ENCODE measurements at regions not wholly inside any gene's neighbourhood (a gene's known extent, or its start where the extent isn't known, plus 50 kb on each side); places are given as distances from the start of the nearest gene placed in this dataset.
"Not testable (repeated sequence)": the region's sequence is repeated elsewhere in the genome, so short reads cannot be mapped to it uniquely, and the experiment has no call there.

GRCh38 chr18:78501251-78501650, 478.4 kb upstream of the SALL3 start:
- no peak for DNase-seq (ENCODE audit: low read depth)

GRCh38 chr18:78503129-78503528, 476.5 kb upstream of the SALL3 start:
- DNase-seq (ENCODE audit: low read depth) = no peak

- peak; percentile 42 for DNase-seq (ENCODE audit: low read depth)
Measured at GRCh38 chr18:78505851-78506461, 473.7 kb upstream of the SALL3 start.

DNA sequence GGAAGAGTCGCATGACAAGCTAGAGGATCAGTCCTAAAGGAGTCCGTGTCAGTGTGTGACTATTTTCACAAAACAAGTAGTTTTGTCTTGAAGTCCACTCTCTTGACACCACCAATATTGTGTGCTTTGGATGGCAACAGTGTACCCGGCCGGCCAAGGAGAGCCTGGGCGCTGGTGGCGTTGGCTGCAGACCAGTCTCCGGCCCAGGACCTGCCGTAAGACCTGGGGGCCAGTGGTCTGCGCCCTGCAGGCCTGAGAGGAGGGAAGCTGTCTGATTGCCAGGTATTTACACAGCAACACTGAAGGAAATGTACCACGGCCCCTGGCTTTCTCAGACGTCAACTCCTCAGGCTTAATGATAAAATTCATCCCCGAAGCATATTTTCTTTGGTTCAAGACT, 472.4 kb upstream of the SALL3 start:
- no peak for DNase-seq (ENCODE audit: low read depth)

DNA sequence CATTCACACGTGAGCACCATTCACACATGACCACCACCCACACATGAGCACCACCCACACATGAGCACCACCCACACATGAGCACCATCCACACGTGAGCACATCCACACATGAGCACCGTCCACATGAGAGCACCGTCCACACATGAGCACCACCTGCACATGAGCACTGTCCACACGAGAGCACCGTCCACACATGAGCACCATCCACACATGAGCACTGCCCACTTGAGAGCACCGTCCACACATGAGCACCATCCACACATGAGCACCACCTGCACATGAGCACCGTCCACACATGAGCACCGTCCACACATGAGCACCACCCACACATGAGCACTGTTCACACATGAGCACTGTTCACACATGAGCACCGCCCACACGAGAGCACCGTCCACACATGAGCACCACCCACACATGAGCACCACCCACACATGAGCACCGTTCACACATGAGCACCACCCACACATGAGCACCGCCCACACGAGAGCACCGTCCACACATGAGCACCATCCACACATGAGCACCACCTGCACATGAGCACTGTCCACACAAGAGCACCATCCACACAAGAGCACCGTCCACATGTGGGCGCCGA, 471.3 kb upstream of the SALL3 start:
- not testable (repeated sequence) for DNase-seq (ENCODE audit: low read depth)

- DNase-seq (ENCODE audit: low read depth) = no peak
Measured at GRCh38 chr18:78510091-78510490, 469.5 kb upstream of the SALL3 start.

DNA sequence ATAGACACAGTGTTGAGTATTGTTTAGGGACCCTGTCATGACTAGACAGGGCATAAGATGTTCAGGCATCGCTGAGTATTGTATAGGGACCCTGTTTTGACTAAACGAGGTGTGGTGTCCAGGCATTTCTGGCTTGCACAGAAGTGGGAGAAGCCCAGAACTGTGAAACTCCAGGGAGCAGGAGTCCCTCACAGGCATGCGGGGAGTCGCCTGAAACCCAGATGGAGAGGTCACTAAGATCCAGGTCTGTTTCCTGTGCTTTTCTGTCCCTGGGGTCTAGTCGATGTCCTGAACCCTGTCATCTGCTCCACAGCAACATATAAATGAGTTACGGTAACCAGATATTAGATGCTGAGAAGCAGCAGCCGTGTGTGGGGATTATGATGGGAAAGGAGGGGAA, 469.0 kb upstream of the SALL3 start:
- DNase-seq (ENCODE audit: low read depth) = no peak

DNA sequence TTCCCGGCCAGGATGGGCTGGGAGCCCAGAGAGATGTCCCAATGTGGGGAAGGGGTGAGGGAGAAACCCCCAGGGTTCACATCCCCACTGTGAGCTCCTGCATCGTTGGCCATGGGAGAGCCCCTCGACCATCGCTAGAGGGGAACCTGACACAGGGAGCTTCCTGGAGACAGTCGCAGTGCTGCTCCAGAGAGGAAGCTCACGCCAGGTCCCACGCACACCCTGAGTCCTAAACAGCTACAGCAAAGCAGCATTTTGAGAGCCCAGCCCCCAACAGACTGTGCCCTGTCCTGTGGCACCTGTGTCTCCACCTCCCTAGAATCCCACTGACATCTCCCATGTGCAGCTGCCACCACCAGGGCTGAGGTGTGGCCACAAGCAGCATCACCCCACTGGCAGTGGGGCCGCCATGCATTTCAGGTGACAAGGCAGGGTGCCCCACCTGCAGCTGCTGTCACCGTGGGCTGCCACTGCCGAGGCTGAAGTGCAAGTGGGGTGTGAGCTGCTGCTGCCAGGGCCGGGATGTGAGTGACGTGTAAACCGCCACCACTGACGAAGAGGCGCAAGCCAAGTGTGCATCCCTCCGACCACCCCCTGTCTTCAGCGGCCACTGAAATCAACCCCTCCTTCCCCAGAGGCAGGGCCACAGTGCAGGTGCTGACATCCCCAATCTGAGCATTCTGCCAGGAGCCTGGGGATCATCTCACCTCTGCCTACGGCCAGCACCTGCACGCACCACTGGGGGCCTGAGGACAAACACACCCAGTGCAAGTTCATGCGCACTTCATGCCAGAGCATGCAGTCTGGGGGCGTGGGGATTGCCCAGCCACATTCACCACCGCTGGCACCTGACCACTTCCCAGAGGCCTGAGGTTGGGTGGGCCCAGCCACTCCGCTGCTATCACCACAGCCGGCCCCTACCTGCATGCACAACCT, 467.7 kb upstream of the SALL3 start:
- no peak for DNase-seq (ENCODE audit: low read depth)

GRCh38 chr18:78514910-78515670, 464.5 kb upstream of the SALL3 start:
- DNase-seq (ENCODE audit: low read depth) = no peak

DNA sequence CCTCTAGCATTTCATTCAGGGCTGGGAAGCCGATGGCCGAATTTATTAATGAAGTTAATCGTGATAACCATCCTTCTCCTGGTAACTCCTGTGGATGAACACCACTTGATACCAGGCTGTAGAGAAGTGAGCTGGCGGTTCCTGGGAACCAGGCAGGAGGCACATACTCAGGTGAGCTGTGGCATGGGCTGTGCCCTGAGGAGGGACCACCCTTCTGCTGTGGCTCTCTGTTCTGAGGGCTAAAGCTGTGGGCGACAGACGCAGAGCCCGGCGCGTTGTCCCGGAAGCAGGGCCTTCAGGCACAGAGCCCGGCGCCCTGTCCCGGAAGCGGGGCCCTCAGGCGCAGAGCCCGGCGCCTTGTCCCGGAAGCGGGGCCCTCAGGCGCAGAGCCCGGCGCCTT, 462.3 kb upstream of the SALL3 start:
- DNase-seq (ENCODE audit: low read depth) = no peak

- no peak for DNase-seq (ENCODE audit: low read depth)
Measured at GRCh38 chr18:78517973-78518372, 461.6 kb upstream of the SALL3 start.

DNA sequence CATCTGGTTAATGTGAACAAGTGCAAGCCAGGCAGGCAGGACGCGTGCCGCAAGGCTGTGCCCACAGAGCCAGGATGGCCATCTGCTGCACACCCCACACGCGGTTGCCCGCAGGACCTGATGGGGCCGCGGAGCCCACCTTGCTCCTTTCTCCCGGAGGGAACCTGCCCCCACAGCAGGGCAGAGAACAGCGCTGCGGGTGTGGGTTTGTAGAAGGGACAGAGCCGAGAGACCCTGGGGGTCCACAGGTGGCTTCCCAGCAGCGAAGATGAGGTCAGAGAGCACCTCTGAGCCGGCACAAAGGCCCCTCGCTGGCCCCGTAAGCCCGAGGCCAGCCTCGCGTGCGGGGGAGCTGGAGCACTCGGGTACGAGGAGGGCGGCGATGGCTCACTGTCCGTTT, 460.8 kb upstream of the SALL3 start:
- DNase-seq (ENCODE audit: low read depth) = no peak

DNA sequence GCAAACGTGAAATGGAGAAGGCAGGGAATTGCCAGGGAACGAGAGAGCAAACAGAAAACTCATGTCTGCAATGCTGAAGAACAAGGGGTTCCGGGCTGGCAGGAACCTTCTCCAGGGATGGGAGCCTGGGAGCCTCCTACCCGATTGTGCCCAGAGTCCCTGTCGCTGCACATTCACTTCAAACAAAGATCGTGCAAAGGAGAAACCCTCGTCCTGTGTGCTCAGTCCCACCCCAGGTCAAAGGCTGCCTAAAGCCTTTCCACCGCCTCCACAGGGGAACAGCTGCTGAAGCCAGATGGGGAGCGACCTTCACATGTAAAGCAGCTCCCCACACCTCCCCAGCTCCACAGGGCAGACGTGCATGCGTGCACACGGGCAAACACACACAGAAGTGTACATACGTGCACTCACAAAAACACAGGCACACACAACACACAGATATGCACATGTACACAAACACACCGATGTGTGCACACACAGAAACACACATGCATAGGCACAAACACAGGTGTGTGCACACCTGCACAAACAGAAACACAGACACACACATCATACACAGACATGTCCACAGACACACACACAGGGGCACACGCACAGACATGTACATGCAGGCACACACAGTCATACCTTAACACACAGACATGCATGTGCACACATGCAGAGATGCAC, 460.1 kb upstream of the SALL3 start:
- DNase-seq (ENCODE audit: low read depth) = no peak

DNA sequence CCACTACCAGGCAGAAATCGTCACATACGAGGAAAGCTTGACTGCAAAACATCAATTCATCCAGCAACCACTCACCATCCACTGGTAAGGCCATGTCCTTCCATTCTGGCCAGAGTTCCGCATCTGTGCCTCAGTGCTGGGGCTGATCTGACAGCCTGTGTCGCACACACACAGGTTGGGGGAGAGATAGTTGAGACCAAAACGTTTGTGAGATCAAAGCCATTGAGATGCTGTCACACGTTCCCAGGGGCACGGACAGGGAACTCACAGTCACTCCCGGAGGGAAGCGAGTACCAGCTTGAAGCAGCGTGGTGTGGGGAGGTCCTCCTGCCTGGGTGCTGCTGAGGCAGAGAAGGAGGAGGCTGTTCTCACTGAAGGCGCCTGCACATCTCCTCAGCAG, 458.5 kb upstream of the SALL3 start:
- no peak for DNase-seq (ENCODE audit: low read depth)

GRCh38 chr18:78521744-78522143, 457.9 kb upstream of the SALL3 start:
- DNase-seq (ENCODE audit: low read depth) = no peak

DNA sequence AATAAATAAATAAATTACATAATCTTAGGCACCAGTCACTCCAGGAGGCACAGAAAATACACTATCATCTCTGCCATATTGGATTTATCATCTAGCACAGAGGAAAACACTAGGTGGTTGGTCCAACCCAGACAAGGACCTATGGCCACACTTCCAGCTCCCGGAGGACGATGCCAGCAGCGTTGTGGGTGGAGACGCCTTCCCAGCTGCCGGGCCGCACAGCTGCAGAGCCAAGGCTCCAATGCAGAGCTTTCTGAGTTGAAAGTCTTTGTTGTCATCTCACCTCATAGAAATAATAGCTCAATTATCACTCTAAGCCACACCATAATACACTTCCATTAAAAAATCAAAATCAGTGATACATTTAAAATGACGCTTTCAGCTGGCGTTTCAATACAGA, 457.1 kb upstream of the SALL3 start:
- no peak for DNase-seq (ENCODE audit: low read depth)

DNA sequence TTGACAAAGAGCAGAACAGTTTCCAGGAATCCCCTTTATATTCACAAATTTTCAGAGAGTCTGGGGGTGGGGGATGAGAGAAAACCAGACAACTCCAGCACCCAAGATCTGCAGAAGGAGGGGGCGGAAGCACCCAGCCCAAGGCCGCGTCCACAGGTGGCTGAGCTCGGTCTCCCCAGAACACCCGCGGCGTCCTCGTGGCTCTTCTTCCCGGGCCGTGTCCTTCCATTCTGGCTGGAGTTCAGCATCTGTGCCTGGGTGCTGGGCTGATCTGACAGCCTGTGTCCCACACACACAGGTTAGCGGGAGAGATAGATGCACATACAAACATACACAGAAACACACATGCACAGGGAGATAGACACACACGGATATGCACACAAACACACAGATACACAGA, 455.8 kb upstream of the SALL3 start:
- DNase-seq (ENCODE audit: low read depth) = no peak

GRCh38 chr18:78525366-78526111, 454.1 kb upstream of the SALL3 start:
- DNase-seq (ENCODE audit: low read depth) = peak; percentile 41

DNA sequence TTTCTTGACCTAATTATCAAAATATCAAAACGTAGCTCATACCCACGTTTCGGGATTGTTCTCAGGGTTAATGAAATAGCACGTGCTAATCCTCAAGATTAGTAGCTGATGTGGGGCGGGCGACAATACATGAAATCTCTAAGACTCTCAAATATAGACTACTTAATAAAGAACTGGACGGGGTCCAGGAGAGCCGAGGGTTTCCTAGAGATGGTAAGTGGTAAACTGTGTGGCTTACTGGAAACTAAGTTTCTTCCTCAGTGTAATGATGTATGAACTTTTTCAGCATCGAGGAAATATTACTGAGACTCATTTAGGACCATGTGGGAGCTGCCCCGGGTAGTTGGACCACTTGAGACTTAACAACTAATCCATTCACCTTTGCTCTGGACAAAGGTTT, 453.3 kb upstream of the SALL3 start:
- DNase-seq (ENCODE audit: low read depth) = no peak

GRCh38 chr18:78526923-78527711, 452.5 kb upstream of the SALL3 start:
- no peak for DNase-seq (ENCODE audit: low read depth)

Measured in Daoy (cell line).